SKM-1 treated with dmso at 0.1 percent for 144 hours (cell line): ENCODE measurements at regions not wholly inside any gene's neighbourhood (a gene's known extent, or its start where the extent isn't known, plus 50 kb on each side); places are given as distances from the start of the nearest gene placed in this dataset.
"Not testable (repeated sequence)": the region's sequence is repeated elsewhere in the genome, so short reads cannot be mapped to it uniquely, and the experiment has no call there.

Source experiments
- DNase-seq: peaks from one replicate; lab custom pipeline; 2025; ENCODE audit not compliant: unreplicated experiment; lab: John Stamatoyannopoulos, UW

DNA sequence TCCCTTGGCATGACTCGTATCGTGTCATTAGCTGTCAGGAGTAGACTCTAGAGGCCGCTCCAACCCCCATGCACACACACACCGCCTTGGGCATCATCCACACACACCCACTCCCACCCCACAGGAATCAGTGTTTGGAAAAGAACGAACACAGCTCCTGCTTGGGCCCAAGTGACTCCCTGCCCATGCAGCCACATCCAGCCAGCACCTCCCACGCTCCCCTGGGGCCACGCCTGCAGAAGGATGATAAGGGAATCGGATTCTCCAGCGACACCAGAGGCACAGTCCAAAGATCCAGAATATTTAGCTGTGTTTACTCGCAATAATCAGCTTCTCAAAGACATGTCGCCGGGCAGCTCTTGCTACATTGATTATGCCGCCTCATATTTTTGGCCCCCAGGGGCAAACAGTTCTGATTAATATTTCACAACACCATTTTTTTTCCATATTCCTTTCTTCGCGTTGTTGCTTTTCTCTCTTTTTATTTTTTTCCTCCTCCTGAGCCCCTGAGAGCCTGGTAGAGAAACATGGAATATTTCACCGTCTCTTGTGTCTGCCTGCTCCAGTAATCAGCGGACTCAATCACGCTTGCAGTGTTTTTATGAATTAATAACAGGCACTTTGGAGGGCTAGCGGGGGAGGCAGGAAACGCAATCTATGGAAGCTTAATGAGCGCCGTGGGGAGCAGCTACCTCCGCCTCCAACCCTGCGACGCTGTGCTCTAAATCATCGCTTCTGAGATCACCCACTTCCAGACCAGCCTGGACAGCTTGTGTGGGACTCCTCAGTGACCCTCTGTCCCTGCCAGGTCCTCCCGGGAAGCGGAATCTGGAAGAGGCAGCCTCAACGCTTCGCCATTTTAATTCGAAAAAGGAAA, 221.4 kb downstream of the TLE3 start:
- no peak for DNase-seq

DNA sequence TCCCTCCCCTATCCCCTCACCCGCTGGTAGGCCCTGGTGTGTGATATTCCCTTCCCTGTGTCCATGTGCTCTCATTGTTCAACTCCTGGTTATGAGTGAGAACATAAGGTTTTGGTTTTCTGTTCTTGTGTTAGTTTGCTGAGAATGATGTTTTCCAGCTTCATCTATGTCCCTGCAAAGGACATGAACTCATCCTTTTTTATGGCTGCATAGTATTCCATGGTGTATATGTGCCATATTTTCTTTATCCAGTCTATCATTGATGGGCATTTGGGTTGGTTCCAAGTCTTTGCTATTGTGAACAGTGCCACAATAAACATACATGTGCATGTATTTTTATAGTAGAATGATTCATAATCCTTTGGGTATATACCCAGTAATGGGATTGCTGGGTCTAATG, 217.8 kb downstream of the TLE3 start:
- not testable (repeated sequence) for DNase-seq

DNA sequence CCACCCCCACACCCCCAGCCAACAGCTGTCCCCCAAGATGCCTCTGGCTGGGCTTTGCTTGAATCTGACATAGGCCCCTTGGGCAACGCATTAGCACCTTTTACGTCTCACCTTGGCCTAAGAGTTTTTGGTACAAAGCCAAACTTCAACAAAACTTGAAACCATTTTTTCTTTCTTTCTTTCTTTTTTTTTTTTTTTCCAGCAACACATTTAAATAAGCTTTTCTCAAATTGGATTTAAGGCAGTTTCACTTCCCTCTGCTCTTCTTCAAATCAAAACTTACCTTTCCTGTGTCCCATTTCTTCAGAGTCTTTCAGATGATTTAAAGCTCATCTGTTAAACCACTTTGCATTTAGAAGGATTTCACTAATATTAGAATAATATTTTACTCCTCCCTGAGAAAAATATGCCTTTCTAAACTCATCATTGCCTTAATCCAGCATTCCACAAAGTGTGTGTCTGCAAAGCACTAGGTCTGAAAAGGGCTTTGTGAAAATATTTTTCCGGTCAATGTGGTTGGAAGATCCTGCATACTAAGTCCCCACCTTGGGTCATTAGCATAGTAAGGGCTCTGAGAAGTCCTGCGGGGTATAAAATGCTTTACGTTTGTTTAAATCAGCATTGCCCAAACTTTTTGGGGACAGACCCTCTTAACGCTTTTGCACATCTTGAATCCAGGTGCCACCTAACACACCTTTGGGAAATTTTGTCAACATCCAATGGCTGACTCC, 217.0 kb downstream of the TLE3 start:
- DNase-seq, result no peak

DNA sequence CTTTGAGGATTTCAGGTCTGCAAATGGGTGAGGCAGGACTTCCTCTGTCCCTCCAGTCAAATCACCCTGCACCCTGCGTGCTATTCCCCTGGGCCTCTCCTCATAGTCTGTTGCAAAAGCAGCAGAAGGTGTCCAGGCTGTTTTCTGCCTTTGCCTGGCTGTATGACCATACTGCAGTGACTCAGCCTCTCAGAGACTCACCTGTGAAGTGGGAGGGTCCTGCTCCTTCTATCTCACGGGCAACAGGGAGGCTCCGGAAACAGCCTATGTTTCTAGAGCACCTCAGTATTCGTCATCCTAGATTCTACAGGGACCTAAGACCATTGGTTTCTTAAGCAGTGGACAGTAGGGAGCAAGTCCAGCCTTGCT, 216.4 kb downstream of the TLE3 start:
- no peak for DNase-seq

DNA sequence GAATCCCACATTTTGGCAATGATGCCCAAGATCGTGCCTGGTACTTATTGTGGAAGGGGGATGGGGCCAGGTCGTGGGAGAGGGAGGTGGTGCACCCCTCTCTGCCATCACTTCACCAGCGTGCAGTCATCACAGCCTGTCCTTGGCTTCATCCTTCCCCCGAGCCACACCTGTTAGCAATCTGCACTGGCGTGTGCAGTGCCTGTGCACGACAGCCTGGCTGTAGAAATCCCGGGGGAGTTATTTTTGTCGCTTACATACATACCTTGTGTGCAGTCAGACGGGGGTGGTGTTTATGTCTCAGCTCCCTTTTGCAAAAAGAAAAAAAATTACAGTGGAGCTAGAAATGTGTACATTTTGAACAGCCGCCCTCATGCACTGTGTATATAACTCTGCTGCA, 216.0 kb downstream of the TLE3 start:
- DNase-seq, result no peak

DNA sequence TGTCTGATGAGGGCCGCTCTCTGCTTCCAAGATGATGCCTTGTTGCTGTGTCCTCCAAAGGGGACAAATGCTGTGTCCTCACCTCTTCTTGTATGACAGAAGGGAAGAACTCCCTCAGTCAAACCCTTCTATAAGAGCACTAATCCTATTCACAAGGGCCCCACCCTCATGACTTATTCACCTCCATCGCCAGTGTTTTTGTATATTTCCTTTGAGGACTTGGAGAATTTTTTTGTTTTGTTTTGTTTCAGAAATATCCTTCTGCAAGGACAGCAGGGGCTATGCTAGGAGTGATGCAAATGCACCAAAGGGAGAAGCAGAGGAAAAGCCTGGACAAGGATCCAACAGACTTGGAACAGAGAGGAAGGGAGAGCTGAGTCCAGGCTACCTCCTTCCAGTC, 214.4 kb downstream of the TLE3 start:
- DNase-seq, result no peak

DNA sequence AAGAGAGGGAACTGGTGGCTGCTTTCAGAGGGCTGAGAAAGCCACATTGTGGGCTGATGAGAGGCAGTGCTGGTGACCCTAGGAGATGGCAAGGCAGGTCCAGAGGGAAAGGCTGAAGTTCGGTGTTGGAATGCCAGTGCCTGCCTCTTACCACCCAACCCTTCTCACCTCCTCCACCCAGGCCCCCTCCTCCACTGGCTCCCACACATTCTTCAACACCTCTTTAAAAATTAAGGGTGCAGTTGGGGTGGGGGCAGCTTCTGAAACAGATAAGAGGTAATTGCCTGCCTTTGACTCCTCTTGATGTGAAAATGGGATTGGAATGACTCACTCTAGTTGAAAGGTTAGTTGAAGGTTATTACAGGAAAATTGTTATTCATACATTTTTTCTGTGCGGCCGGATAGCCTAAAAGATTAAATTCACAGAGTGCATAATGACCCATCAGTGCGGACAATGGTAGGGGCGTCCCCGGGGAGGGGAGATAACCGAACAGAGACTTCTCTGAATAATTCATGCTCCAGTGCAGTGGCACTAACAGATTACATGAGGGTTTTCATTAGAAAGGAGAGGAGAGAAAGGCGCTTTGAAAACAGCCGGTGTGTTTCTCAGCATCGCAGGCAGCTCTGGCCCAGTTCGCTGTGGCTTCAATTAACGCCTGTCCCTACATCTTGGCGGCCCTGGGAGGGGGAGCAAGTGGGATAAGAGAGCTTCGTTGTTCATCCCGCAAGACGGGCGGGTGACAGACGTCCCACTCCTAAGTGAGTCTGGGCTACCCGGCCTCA, 212.4 kb downstream of the TLE3 start:
- DNase-seq, result no peak

DNA sequence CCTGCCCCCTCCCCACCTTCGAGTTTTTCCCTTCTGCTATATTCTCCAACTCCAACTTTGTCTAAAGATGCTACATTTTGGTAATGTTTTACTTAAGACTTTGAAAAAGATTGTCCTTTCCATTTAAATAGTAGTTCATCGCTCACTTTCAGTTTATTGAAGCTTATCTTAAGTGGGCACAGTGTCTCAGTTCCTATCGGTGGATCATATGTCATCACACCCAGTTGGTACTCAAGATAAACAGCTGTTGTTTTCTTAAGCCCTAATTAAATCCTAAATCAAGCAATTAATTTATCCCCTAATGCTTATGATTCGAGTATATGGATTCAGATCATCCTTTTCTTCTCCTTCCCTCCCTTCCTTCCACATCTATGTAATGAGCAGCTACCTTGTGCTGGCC, 210.7 kb downstream of the TLE3 start:
- DNase-seq, result no peak

DNA sequence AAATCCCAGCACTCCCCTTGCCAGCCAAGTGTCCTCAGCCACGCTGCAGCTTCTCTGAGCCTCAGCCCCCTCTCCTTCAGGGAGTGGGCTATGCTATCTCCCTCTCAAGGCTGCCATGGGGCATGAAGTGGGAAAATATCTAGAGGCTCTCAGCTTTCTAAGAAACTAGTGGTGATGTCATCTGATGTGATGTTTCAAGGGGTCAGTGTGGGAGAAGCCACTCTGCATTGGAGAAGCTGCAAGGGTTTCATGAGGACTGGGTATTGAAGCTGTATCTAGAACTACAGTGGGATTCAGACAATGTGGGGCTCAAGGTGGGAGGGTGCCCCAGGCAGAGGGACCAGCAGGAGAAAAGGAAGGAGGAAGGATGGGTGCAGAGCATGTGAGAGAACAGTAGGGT, 210.2 kb downstream of the TLE3 start:
- DNase-seq, result no peak

DNA sequence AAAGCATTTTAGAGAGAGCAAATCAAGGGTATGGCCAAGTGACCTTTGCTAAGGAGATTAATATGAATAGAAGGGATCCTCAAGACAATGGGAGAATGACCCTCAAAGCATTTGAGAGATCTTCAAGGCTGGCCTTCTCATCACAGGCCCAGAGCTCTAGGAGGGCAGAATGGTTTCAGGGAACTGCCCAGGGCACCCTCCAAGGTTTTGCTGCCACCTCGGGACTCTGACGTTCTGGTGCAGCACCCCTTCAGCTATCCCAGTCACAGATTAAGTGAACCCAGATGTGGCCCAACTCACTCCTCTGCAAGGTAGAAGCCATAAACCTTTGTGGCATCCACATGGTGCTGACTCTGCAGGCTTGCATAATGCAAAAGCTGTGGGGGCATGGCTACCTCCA, 209.3 kb downstream of the TLE3 start:
- no peak for DNase-seq

DNA sequence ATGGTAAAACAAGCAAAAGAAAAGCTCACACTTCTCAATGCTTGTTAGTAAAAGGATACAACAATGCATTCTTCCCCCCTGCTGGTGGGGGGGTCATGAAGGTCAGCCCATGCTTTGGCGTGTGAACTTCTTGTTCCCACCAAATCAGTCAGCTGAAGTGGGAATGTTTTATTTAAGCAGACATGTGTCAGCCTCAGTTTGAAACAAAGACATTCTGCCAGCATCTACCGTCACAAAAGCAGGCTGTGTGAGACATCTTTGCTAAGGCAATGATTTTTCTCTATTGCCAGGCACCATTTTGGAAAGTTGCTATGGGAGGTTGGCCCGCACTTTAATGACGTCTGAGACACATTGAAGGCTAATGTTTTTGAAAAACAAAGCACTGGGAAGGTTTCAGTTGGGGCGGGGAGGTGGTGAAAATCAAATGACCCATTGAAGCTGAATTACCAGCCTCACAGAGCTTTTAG, 206.6 kb downstream of the TLE3 start:
- DNase-seq, result no peak

DNA sequence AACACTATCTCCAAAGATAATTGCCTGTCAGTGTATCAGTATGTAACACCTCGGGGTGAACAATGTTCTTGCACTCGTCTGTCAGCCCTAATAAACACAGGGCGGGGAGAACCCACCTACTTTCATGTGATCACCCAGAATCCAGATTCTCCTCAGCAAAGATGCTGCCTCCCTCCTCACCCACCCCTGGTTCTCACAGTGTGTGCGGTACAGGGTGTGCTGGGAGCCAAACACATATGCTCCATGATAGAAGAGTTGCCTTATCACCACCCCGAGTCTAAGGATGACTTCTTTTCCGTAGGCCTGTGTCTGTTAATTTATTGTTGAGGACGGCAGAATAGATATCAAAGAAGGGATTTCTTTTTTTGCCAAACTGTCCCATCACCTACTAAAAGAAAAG, 206.1 kb downstream of the TLE3 start:
- no peak for DNase-seq

DNA sequence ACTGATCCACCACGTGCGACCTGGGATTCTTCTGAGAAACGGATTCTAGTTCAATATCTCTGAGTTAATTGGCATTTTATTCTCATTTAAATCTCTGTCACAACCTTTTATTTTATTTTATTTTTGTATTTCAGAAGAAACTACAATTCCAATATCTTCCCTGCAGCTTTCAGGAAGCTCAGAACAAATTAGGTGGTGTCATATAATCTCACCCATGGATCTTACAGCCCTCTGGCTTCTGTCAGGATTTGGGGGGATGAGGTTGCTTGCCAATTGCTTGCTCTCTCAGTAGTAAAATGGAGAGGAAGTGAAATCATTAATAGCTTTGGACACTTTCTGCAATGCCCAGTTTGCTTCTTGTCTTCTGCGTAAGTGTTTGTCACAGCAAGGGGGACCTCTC, 205.4 kb downstream of the TLE3 start:
- DNase-seq, result no peak

DNA sequence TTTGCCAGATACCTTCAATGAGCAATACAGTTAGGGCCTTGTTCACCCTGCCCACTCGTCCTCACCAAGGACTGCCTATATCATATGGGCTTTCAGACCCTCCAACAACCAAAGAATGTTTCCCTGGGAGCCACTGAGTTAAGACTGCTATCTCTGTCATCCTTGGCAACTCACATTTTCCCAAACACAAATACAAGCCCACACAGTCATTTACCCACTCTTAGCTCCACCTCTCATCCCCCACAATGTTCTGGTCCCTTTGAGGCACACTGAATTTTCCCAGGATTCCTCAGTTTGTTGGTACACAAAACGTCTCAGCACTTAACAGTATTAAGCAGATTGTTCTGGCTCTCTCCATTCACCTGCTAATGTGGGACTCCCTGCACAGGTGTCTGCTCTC, 204.6 kb downstream of the TLE3 start:
- DNase-seq, result no peak

DNA sequence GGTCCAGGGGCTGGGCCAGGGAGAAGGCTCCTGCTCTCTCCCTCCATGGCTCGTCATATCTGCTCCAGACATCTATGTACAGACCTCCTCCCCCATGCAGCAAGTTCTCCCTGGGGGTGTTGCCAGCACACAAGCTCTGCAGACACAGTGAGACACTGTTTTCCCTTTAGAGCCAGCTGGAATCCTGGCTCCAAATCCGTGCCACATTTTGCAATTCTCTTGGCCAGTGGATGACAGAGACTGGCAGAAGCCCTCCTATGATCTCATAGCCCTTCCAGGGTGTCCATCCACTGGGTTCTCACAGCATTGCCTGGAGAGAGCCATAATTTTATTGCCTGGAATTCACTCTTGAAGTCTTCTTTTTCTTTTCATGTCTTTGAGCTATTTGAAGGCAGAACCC, 203.9 kb downstream of the TLE3 start:
- no peak for DNase-seq

DNA sequence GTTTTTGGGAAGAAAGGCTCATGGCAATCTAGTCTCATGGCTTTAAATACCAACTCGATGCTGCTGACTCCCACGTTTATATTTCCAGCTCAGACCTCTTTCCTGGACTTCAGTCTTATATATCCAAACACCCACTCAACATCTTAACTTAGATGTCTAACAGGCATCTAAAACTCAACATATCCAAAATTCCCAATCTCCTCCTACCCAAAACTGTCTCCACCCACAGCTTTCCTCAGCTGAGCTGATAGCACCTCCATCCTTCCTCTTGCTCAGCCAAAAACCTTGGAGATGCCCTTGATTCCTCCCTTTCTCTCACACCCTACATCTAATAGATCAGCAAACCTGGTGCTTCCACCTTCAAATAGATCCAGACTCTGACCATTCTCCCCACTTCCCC, 202.5 kb downstream of the TLE3 start:
- no peak for DNase-seq

DNA sequence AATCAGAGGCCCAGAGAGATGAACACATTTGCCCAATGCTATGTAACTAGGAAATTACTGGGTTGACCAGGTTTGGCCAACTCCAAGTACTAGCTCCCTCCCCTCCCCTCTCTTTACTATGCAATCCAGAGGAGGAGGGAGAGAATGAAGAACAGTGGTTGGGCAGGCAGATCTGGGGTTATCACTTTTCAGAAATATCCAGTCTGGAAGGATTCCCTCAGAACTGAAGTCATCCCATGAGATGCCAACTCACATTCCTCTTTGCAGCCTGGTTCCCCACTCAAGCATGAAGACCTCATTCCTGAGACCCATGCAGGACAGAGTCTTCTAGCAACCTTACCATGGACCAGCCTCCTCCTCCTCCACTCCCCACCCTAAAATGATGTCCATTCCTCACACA, 201.1 kb downstream of the TLE3 start:
- DNase-seq, result no peak

DNA sequence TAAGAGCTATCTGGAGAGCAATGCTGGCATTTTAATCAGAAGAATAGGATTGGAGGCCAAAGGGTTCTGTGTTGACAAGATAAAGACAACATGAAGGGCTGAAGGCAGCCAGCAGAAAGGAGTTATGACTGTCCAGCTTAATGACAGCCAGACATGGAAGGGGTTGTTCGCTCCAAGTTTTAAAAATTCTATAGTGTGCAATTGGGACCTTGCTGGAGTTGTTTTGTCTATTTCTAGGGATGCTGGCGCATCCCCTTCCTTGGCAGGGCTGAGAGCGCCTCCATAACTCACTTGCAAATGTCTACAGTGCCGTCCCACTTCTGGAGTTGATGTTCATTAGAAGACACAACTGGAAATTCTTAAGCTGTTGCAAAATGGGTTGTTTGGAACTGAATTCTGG, 200.7 kb downstream of the TLE3 start:
- no peak for DNase-seq

DNA sequence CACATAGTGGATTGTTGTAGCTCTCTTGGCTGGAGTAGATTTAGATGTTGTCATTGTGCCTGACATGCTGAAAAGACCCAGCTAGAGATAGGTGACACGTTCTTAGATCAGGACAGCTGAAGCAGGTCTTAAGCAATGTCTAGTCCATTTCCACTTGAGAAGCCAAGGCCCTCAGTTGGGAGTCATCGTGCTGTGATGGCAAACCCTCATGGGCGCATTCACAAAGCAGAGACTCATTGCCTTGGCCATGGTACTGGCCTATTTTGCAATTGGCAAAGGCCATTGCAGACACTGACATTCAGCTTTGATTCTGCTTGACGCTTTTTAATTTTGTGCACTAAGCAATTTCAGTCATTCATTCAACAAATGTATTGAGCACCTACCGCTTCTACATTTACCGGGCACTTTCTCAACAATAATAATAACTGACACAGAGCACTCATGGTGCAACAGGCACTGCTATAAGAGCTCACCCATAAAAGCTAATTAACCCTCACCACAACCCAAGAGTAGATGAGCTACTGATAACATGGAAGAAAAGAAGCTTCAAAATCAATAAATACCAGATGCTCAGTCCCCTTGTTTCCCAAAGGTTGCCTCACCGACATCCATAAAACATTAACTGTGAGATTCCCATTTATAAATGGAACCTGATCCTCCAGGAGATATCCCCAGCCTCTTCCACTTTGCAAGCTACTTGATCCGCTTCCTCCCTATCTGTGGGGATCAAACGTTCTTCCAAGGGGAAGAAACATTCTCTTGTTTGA, 200.1 kb downstream of the TLE3 start:
- DNase-seq, result no peak

DNA sequence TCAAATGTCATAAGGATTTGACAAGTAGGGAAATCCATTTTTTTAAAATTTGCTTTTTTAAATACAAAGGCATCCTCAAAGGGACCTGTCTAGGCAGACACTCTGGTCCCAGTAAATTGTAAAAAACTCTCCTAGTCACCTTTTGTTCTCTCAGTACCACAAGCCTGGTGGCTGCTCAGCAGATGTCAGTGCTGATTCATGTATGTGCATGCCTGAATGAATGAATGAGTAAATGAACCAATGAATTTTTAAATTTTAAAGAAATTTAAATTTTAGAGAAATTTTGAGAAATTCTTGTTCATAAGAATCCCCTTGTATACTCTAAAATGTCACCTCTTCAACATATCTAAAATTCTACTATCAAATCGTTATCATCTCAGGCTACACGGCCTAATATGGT, 199.5 kb downstream of the TLE3 start:
- no peak for DNase-seq
